NCI-H2081 treated with DMSO at 0.1 percent for 48 hours (cell line): ENCODE measurements at regions not wholly inside any gene's neighbourhood (a gene's known extent, or its start where the extent isn't known, plus 50 kb on each side); places are given as distances from the start of the nearest gene placed in this dataset.
"Not testable (repeated sequence)": the region's sequence is repeated elsewhere in the genome, so short reads cannot be mapped to it uniquely, and the experiment has no call there.

ENCODE experiments used
- DNase-seq: peaks from one replicate; lab custom pipeline; 2025; lab: John Stamatoyannopoulos, UW

DNA sequence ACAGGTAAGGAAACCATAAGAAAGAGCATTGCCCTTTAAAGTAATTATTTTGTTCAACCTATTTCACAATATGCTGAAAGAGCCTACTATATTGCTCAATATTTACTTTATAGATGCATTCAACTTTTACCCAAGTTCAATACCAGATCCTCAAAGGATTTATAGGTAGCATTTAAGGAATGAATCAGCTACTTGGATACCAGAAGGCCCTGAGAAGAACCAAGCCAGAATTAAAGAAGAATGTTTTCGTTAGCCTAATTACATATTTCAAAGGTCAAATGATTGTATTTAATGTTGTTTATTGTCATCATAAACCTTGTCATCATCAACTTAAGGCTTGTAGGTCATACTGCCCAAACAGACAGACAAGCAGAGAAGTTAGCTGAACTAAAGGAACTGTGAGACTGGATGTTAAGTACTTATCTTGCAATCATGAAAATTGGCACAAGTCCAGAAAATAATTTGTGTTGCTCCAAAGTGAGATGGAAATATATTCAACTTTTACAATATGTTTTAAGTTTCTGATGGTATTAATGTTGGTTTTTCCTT, 636.7 kb downstream of the RFPL4B start:
- DNase-seq = no peak

DNA sequence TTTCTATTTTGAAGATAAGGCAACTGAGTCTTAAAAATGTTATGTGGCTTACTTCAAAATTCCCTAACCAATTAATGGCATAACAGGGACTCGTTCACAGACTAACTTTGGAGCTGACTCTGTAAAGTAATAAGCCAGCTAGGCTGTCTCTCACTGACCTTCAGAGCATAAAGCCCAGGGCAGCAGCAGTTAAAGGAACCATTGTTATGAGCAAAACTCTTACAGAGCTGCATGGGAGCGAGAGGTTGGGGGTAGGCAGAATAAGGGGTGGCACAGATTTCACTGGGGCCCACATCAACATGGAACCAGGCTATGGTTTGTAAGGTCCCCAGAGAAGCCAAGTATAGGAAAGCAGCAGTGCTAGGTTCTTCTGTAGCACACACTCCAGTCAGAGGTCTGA, 637.8 kb downstream of the RFPL4B start:
- DNase-seq = no peak

GRCh38 chr6:112986321-112986720, 639.2 kb downstream of the RFPL4B start:
- no peak for DNase-seq

DNA sequence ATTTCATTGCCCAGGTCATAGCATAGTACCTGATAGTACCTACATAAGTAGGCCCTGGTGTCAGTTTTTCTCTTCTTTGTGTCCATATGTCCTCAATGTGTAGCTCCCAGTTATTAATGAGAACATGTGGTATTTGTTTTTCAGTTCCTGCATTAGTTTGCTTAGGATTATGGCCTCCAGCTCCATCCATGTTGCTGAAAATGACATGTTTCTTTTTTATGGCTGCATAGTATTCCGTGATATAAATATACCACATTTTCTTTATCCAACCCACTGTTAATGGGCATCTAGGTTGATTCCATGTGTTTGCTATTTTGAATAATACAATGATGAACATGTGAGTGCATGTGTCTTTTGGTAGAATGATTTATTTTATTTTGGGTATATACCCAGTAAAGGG, 641.6 kb downstream of the RFPL4B start:
- no peak for DNase-seq

GRCh38 chr6:112990971-112991370, 643.8 kb downstream of the RFPL4B start:
- DNase-seq = no peak

DNA sequence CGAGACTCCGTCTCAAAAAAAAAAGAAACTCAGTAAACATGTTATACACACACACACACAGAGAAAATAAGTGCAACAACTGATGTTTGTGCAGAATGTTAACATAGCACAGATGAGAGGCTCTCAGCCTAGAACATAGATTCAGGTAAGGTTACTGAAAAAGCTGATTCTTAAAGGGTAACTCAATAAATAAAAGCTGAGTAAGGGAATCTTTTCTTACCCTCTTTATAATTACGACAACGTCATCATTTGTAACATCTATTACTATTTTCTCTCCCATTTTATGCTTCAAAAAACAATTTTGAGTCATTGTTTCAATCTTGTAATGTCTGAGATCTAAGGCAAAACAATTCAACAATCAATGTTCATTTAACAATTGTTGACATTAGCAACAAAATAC, 644.8 kb downstream of the RFPL4B start:
- DNase-seq = no peak

DNA sequence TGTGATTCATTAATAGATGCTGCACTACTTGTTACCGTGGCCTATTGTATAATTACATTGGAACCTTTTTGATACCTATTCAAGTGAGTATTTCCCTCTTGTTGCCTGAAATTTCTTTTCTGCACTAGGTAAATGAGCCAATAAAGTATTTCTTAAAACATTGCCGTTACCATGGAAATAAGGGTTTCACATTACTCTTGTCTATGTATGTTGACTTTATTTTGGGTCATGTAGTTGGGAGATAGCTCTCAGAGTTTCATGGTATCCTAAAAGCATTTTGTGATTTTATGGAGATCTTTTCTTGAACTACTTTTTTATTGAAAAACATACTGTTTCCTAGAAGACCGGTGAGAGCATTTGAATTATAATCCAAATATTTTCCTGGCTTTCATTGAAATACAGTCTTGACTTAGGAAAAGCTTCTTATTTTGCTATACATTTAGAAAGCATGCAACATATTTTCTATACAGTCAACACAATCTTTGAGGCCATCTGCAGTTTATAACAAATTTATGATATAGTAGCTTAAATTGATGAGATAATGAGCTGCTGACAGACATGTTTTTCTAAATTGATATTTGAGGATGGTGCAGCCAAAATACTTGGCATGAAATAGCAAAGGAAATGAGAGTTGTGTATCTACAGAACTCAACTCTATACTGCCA, 650.4 kb downstream of the RFPL4B start:
- DNase-seq = no peak

DNA sequence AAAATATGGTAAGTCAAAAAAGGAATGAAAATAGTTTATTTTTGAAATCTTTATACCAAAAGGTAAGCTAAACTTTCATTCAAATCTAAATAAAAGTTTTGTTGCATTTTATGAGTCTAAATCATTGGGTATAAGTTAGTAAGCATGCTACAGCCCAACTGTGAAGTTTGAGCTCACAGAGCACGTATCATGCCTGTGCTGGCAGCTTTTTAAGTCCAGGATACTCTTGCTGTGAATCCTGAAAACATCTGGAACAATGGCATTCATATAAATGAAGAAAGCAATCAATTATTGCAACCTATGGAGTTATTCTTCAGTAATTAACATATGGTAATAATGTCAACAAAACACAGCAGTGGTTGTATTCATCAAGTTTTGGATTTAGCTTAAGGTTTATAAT, 656.9 kb downstream of the RFPL4B start:
- no peak for DNase-seq

DNA sequence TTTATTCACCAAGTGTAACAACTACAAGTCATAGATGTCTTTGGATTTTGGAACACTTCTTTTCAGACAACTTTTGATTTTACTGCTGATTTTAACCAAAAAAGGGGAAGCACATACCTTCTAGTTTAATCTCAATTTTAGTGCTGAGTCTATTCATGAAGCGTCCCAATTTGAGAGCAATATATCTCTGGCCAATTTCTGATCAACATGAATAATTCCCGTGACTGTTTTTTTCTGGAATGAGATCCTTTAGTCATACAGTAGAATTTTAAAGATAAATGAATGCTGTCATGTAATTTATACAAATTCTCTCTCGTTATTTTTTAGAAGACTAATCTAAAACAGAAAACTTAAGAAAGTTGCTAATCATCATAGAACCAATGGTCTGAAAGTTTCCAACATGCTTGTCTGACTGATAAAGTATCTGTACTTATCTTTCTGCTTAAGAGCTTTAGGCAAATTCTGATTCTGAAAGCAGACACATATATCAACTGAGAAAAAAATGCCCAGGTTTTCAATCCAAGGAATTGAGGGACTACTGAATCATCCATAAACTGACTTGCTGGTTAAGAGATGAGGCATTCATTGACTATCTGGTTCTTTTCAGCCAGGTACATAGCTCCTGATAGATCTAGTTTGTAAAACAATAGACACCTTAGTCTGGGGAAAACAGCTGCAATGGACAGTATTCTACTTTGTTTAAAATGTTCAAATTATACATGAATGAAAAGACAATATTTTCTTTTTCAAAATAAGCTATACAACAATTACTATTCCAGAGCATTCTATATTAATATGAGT, 657.5 kb downstream of the RFPL4B start:
- no peak for DNase-seq

DNA sequence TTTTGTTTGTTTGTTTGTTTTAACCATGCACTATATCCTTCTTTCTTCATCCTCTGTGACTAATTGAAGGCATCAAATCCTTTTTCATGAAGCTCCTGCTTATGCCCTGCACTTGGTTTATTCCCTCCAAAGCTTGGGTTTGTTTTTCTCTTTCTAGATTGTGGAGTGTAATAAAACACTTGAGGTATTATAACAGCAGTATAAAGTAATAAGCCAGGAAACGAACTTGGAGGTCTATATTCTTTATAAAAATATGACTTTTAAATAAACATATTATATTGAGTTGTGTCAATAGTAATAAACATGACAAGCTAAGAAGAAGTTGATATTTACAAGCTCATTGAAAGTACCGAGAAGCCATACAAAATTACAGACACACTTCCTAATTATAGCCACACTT, 659.4 kb downstream of the RFPL4B start:
- no peak for DNase-seq

GRCh38 chr6:113009682-113010081, 662.6 kb downstream of the RFPL4B start:
- no peak for DNase-seq

- DNase-seq = no peak
Measured at GRCh38 chr6:113010196-113010989, 663.3 kb downstream of the RFPL4B start.

GRCh38 chr6:113011389-113011788, 664.3 kb downstream of the RFPL4B start:
- DNase-seq = no peak

DNA sequence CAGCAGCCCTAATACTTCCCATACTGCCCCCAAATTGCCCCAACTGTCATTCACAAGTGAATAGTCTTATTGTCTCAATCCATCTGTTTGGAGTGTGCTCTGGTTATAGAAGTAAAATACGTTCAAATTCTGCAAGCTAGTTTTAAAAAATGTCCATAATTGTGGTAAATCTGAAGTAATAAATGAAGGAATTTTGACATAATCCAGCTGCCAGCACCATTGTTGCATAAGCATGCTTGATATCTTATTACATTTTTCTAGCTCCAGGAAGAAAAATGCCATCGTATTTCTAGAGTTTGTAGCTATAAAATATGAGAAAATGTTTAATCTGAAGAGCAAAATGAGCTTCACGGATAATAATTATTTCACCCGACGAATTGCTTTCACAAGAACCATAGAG, 664.7 kb downstream of the RFPL4B start:
- DNase-seq = no peak

GRCh38 chr6:113015249-113015648, 668.1 kb downstream of the RFPL4B start:
- no peak for DNase-seq

DNA sequence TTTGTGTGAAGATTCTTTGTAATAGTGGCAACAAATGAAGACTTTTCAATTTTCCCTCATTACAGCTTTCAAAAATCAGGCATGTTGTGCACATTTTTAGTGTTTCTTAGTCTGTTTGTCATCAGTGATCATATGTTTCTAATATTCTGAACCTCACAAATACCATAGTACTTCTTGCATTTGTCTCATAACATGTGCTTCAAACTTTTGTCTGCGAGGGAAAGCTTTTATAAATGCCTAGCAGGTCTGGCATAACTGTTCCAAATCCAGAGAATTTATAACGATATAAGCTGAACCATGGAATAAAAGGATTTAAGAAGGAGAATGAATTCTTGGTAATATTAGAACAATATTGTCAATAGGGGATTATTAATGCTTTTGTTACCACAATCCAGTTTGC, 670.2 kb downstream of the RFPL4B start:
- no peak for DNase-seq

DNA sequence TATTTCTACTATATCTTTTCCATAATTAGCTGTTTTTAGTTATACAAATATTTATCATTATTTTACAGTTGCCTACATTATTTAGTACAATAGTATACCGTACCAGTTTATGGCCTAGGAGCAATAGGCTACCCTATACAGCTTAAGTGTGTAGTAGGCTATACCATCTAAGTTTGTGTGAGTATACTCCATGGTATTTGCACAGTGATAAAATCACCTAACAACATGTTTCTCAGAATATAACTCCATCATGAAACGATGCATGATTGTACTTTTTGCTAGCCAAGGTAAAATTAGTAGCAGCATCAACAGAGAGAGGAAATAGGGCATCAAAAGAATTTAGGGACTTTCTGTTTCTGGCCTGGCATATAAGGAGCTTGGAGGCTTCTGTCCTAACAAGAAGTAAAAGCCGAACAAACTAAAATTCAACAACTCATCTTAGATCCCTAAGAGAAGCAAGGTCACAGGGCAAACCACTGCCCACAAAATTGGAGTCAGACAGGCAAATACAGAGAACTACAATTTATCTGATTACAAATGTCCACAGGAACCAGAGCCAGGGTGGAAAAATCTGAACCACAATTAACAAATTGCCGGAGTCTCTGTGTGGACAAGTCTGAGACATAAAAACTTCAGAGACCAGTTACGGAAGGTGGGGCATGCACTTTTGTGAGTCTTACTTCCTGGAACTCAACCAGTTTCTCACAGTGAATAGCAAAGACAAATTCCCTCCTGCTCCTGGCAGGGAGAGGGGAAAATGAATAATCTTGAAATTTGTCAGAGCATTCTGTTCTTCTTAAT, 671.4 kb downstream of the RFPL4B start:
- no peak for DNase-seq

DNA sequence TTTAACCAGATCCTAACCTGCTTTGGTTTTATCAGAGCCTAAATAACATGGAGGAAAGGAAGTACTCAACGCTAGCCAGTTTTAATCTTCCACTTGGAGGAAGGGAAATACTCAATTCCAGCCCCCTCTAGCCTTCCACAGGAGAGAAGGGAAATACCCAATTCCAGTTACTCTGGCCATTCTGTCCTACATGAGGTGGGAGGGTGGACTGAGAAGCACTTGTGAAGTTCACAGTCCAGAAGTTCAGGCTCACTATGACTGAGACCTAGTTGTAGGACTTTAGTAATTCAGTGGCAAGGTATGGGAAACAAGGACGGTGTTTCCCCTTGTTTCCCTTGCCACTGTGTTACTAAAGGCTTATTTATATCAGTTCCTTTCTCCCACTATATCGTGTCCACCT, 672.0 kb downstream of the RFPL4B start:
- no peak for DNase-seq

DNA sequence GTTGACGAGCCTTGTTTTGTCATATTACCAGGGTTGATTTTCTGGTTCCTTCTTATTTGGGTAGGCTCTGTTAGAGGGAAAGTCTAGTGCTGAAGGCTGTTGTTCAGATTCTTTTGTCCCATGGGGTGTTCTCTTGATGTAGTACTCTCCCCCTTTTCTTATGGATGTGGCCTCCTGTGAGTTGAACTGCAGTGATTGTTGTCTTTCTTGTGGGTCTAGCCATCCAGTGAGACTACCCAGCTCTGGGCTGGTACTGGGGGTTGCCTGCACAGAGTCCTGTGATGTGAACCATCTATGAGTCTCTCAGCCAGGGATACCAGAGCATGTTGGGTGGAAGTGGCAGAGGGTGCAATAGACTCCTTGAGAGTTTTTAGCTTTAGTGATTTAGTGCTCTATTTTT, 680.6 kb downstream of the RFPL4B start:
- DNase-seq = no peak

DNA sequence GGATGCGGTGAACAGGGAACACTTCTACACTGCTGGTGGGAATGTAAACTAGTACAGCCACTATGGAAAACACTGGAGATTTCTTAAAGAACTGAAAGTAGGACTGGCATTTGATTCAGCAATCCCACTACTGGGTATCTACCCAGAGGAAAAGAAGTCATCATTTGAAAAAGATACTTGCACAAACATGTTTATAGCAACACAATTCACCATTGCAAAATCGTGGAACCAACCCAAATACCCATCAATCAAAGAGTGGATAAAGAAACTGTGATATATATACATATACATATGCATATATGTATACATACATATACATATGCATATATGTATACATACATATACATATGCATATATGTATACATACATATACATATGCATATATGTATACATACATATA, 682.0 kb downstream of the RFPL4B start:
- not testable (repeated sequence) for DNase-seq

DNA sequence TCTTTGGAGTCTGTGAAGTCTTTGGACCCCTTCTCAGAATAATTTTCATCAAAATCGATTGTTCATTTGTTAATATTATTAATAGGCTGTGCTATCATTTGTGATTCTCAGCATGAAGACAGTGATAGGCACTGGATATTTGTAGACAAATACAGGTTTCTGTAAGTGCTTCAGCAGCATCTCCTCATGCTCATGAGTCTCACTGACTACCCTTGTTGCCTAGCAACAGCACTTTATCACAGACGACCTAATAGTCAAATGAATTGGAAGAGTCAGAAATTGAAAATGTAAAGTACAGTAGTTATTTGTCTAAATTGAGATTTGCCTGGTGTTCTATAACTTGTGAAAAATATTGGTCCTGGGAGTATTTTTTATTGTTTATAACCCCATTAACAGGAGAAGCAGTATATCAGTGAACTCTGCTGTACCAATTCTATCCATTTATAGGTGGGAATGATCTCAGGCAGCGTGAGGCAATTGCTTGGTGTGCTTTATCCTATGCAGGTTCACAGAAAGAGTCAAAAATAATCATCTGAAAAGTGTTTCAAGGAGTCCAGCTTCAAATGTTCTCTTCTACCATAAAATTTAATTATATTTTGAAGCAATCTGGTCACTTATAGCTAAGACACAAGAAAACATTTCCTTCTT, 684.6 kb downstream of the RFPL4B start:
- no peak for DNase-seq
